Heart right ventricle (tissue), 16 donors: ENCODE measurements at regions not wholly inside any gene's neighbourhood (a gene's known extent, or its start where the extent isn't known, plus 50 kb on each side); places are given as distances from the start of the nearest gene placed in this dataset.

Source experiments
- ATAC-seq, 8 donors: fragments of 200-7000 bp; cut with Tn5 transposase; one replicate each; pipeline ENCODE4 v1.9.1; 2020; ENCODE audit warnings: mild to moderate bottlenecking in 8 of 8, moderate library complexity in 8 of 8, moderate number of reproducible peaks in 1 of 8
- DNase-seq, 2 donors: peaks; one replicate each; pipeline ENCODE4 v3.0.0-alpha.2; 2020
- H3K27ac ChIP-seq, 10 donors: fragments of 200-600 bp; sonication (generic) in 2 of 10; one replicate each; pipeline versions ENCODE4 v1.5.0 to v1.8.0; 2020 to 2022; ENCODE audit warnings: mild to moderate bottlenecking in 3 of 10
- H3K27me3 ChIP-seq, 7 donors: fragments of 200-600 bp; one replicate each; pipeline ENCODE4 v1.8.0; 2021 to 2022; ENCODE audit warnings: mild to moderate bottlenecking in 2 of 7
- H3K36me3 ChIP-seq, 9 donors: fragments of 200-600 bp; sonication (generic) in 1 of 9; one replicate each; pipeline versions ENCODE4 v1.5.0 to v1.8.0; 2020 to 2022; ENCODE audit warnings: mild to moderate bottlenecking in 2 of 9
- H3K4me1 ChIP-seq, 9 donors: fragments of 200-600 bp; sonication (generic) in 1 of 9; one replicate each; pipeline versions ENCODE4 v1.5.0 to v1.8.0; 2020 to 2022; ENCODE audit warnings: mild to moderate bottlenecking in 4 of 9
- H3K4me3 ChIP-seq, 10 donors: fragments of 200-600 bp; sonication (generic) in 2 of 10; one replicate each; pipeline versions ENCODE4 v1.5.0 to v1.8.0; 2020 to 2022; ENCODE audit warnings: mild to moderate bottlenecking in 7 of 10, moderate library complexity in 2 of 10
- H3K9me3 ChIP-seq, 11 donors: fragments of 200-600 bp in 10 of 11; sonication (generic) in 2 of 11; one replicate each; pipeline versions ENCODE4 v1.5.0 to v1.8.0; 2013 to 2022; ENCODE audit warnings: mild to moderate bottlenecking in 2 of 11, control low read depth in 1 of 11, moderate library complexity in 1 of 11
- WGBS, 2 donors: extraction: QIAGEN DNeasy Blood & Tissue Kit; methylation state at CpG; one replicate each; pipeline ENCODE4 v1.1.7; 2013; ENCODE audit warnings: inconsistent platforms in 1 of 2; 5-methylcytosine and 5-hydroxymethylcytosine counted together
- intact Hi-C, 10 donors: fragments of 100-400 bp; cut with DNase I; formaldehyde crosslinking; loops; one replicate each; pipeline versions ENCODE4 v1.11.1 to v1.14.2; 2022
- TF ChIP-seq, protein P1 (sequence below), 9 donors: fragments of 200-600 bp; sonication (generic) in 2 of 9; IDR thresholded peaks; one replicate each; pipeline versions ENCODE4 v1.5.0 to v1.8.0; 2021 to 2022; ENCODE audit warnings: antibody characterized with exemption in 9 of 9, mild to moderate bottlenecking in 5 of 9, moderate library complexity in 1 of 9
- donor health status: Arrhythmogenic right ventricular cardiomyopathy.
- donor health status: ischemic (EF 13 %, LVEDD 7.1; RV severe dilation, severe dysfunction).
- donor health status: healthy with polysubstance abuse.
- donor health status: DM: no; HTN: yes; CAD: no.
- donor health status: DM: no; HTN: no; CAD: no.
- donor health status: ischemic (EF 25% LVEDD 6.9; RV normal size, moderate dysfunction).
- donor health status: ischemic (EF 25% LVEDD 5.7; RV mildly dilated, moderate dysfunction).
- donor health status: healthy.
- donor health status: DM: yes; HTN: yes; CAD: no.
- donor health status: Ischemic cardiomyopathy.
- donor health status: ischemic (EF 35%, LVEDD 5.7; RV mildly dilated, moderate dysfunction).
- donor health status: nonischemic (EF 11% LVEDD 7.7; RV severe dilation, severe dysfunction).
- donor health status: DM: yes; HTN: yes; CAD: no.
- donor health status: PGD.
- donor health status: ischemic (EF 29% LVEDD 5.4; RV normal size, mild dysfunction).
- donor health status: nonischemic (EF 23%, LVEDD 6.1; RV moderate dilation, normal function).

DNA sequence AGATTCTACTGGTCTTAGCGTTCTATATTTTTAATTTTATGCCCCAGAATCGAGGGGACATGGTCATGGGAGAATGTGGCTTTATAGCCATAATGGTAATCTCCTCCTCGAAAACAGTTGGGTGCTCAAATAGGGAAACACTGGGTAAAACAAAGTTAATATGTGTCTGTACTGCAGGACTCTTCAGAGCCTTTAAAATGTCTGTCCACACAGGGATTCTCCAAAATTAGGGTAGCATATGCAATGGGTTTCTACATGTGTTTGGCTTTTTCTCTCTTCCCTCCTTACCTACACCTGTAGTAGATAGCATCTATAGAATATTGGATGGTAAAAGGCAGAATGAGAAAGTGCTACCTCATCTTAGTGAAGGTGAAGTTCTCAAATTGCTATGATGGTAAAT, 130.0 kb upstream of the NR3C1 start:
- Histone ChIP-seq H3K4me1 (peaks cover 0 to 9% (median 0%) of the 10 kb centered on the region in 9 donors), H3K4me3 (no peak overlapping the region), H3K27ac (no peak overlapping the region), H3K36me3 (no peaks in the 10 kb centered on the region), H3K27me3 (no peaks in the 10 kb centered on the region), H3K9me3 (peaks cover 0 to 5% (median 0%) of the 10 kb centered on the region in 11 donors)
- TF ChIP-seq, protein P1, sequence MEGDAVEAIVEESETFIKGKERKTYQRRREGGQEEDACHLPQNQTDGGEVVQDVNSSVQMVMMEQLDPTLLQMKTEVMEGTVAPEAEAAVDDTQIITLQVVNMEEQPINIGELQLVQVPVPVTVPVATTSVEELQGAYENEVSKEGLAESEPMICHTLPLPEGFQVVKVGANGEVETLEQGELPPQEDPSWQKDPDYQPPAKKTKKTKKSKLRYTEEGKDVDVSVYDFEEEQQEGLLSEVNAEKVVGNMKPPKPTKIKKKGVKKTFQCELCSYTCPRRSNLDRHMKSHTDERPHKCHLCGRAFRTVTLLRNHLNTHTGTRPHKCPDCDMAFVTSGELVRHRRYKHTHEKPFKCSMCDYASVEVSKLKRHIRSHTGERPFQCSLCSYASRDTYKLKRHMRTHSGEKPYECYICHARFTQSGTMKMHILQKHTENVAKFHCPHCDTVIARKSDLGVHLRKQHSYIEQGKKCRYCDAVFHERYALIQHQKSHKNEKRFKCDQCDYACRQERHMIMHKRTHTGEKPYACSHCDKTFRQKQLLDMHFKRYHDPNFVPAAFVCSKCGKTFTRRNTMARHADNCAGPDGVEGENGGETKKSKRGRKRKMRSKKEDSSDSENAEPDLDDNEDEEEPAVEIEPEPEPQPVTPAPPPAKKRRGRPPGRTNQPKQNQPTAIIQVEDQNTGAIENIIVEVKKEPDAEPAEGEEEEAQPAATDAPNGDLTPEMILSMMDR (IDR thresholded peaks at IDR 0.05), result no peak
- intact Hi-C loops, result no loop called here
- ATAC-seq, result no peak
- WGBS, 2 donors, result 89 to 90% methylated on average over 3 of the region's 3 CpGs
- no peak for DNase-seq

DNA sequence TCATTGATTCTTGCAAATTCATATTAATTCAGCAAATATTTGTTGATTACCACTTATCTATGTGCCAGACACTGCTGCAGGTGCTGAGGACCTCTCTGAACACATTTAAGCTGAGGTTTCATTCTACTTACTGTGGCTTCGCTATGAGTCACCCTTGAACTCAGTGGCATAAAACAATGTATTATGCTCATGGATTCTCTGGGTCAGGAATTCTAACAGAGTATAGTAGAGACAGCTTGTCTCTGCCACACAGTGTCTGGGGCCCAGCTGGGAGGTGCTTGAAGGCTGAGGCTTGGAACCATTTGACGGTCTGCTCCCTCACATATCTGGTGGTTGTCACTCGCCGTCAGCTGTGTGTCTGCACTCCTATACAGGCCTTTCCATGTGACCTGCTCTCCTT, 124.3 kb upstream of the NR3C1 start:
- intact Hi-C loops, result no loop called here
- ATAC-seq, result no peak
- Histone ChIP-seq H3K27me3 (no peaks in the 10 kb centered on the region), H3K4me1 (peaks cover 0 to 2% (median 0%) of the 10 kb centered on the region in 9 donors), H3K36me3 (no peaks in the 10 kb centered on the region), H3K9me3 (peaks cover 0 to 5% (median 0%) of the 10 kb centered on the region in 11 donors), H3K4me3 (no peak overlapping the region), H3K27ac (no peak overlapping the region)
- 95% methylated on average over 4 of the region's 4 CpGs for WGBS, 2 donors
- DNase-seq, result no peak
- TF ChIP-seq, protein P1 (IDR thresholded peaks at IDR 0.05), result no peak

DNA sequence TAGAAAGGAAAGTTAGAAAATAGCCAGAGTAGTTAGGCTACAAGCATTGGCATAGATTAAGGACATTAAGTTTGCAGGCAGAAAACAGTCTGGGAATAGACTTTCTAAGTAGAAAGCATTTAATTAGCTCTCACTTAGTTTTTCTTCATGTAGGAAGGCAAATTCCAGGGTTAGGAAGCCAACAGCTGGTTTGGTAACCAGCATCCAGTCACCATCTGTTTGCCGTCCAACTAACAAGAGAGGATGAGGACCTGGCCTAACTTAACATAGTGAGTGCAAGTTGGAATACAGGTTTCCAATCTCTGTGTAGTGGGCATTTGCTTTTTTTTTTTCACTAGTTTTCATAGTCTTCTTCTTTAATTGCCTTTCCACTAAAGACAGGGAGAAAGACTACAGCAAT, 121.7 kb upstream of the NR3C1 start:
- DNase-seq, result no peak
- no peak overlapping the region for H3K27ac ChIP-seq
- 86 to 93% methylated on average over 1 of the region's 1 CpG for WGBS, 2 donors
- no peak overlapping the region for H3K4me3 ChIP-seq
- H3K27me3 ChIP-seq, result no peaks in the 10 kb centered on the region
- no peaks in the 10 kb centered on the region for H3K9me3 ChIP-seq
- H3K4me1 ChIP-seq, result peaks cover 0 to 2% (median 0%) of the 10 kb centered on the region in 9 donors
- intact Hi-C loops, result no loop called here
- no peak for ATAC-seq
- TF ChIP-seq, protein P1 (IDR thresholded peaks at IDR 0.05), result no peak
- no peaks in the 10 kb centered on the region for H3K36me3 ChIP-seq

DNA sequence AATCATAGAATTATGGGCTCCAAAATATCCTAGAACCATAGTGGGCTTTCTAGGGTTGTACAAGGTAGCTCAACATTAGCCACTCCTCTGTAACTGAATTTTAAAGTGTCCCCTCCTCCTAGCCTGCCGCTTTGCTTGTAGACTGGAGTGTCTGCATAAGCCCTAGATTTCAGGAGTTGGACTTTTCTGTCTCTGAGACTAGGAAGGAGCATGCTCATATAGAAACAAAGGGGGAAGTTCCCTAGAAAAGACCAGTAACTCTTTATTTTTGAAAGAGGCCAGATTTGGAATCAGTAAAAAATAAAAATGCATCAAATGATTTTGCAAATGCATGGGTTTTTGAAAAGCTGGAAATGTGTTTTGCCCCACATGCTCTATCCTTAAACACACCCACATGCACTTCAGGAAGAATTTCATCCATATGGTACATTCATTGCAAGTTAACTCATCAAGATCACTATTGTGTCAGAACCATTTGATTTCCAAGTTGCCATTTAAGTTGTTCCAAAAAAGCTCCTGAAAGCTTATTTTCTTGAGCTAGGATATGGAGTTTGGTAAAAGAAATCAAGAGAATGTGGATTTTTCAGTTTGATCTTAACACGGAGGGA, 121.0 kb upstream of the NR3C1 start:
- Histone ChIP-seq H3K9me3 (no peaks in the 10 kb centered on the region), H3K27ac (no peak overlapping the region), H3K27me3 (no peaks in the 10 kb centered on the region), H3K36me3 (no peaks in the 10 kb centered on the region), H3K4me1 (peaks cover 0 to 2% (median 0%) of the 10 kb centered on the region in 9 donors), H3K4me3 (no peak overlapping the region)
- no peak for ATAC-seq
- 96 to 99% methylated on average over 2 of the region's 2 CpGs for WGBS, 2 donors
- TF ChIP-seq, protein P1 (IDR thresholded peaks at IDR 0.05), result no peak
- intact Hi-C loops, result no loop called here
- no peak for DNase-seq
